ENCODE measurements at regions not wholly inside any gene's neighbourhood (a gene's known extent, or its start where the extent isn't known, plus 50 kb on each side); places are given as distances from the start of the nearest gene placed in this dataset.
"Not testable (repeated sequence)": the region's sequence is repeated elsewhere in the genome, so short reads cannot be mapped to it uniquely, and the experiment has no call there.

DNA sequence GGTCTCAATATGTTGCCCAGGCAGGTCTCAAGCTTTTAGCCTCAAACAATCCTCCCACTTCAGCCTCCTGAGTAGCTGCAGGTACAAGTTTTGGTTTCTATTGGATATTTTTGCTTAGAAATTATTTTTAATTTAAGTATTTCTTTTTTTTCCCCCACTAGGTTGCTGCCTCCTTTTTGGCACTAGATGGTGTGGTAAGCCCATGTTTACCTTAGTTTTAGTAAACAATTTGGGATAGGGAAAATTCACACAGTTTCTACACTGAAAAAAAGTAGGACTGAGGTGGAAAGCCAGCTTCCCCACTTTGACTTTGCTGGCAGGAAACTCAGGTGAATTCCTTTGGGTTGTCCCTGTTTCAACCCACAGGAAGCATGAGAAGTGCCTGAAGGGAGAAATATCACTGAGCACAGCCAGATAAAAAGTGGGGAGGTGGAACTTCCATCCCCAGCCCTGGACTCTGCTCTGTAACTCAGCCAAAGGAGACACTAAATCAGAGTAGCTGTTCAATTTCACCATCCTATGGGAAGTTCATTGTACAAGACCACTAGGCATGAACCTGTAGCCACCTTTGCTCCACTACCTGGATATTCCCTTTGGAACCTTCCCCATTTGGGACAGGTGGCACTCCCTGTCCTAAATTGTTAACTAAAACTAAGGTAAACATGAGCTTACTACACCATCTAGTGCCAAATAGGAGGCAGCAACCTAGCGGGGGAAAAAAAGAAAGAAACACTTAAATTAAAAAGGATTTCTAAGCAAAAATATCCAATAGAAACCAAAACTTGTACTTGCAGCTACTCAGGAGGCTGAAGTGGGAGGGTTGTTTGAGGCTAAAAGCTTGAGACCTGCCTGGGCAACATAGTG lies 154.4 kb upstream of the FAT3 start:
- H3K27ac ChIP-seq (ENCODE audit: low read length) = no peak overlapping the region
- no peaks in the 10 kb centered on the region for H3K27me3 ChIP-seq (ENCODE audit: insufficient read depth, low read length)
- H3K9ac ChIP-seq (ENCODE audit: low read depth, low read length) = no peak overlapping the region
- H3K9me3 ChIP-seq (ENCODE audit: insufficient read depth, low read depth, low read length) = peaks cover 24% of the 10 kb centered on the region
- H3K36me3 ChIP-seq (ENCODE audit: insufficient read depth, low read depth, low read length) = no peaks in the 10 kb centered on the region
- H3K4me3 ChIP-seq (ENCODE audit: low read length) = no peak overlapping the region
- no peaks in the 10 kb centered on the region for H3K4me1 ChIP-seq (ENCODE audit: insufficient read depth, low read length)

DNA sequence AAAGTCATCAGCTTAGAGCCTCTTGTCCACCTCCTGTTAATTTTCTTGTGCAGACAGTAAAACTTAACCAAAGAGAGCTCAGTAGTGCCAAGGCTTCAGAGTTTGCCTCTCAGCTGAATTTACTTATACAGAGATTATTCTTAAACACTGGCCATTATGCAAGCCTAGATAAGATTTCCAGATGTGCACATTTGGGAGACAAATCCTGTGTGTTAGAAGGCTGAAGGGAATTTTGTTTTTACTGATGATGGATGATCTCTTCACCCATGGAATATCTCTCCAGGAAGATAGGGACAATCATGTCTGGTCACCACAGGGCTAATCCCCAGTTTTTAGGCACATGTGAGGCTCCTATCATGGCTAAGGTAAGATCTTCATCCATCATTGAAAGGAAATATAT lies 157.6 kb upstream of the FAT3 start:
- H3K36me3 ChIP-seq (ENCODE audit: insufficient read depth, low read depth, low read length) = no peaks in the 10 kb centered on the region
- no peaks in the 10 kb centered on the region for H3K4me1 ChIP-seq (ENCODE audit: insufficient read depth, low read length)
- H3K27ac ChIP-seq (ENCODE audit: low read length) = no peak overlapping the region
- peaks cover 12% of the 10 kb centered on the region; the same call in 1 of the 2 replicates for H3K9me3 ChIP-seq (ENCODE audit: insufficient read depth, low read depth, low read length)
- no peak overlapping the region for H3K4me3 ChIP-seq (ENCODE audit: low read length)
- no peaks in the 10 kb centered on the region for H3K27me3 ChIP-seq (ENCODE audit: insufficient read depth, low read length)
- H3K9ac ChIP-seq (ENCODE audit: low read depth, low read length) = no peak overlapping the region

DNA sequence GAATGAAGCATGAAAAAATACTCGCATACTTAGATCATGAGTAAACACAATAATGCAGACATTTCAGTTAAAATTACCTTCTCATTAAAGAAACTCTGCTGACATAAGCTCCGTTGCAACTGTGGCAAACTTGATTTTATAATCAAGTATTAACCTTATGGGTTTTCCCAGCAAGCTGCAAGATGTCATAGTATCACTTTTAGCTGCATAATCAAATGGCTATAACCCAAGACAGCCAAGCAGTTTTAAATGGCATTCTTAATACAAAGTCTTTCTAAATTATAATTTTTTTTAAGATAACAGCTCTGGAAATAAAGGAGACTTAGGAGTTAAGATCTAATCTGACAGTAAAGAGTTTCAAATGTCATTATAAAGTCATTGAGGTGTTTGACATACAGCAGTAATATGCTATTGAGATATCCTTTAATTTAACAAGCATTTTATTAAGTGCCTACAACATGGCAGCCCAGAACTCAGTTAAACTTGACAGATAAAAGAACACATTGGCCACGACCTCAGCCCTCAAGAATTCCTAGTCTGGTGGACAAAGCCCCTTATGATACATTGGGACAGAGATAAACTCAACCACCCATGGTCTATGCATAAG lies 163.1 kb upstream of the FAT3 start:
- Histone ChIP-seq H3K4me3 (ENCODE audit: low read length) (no peak overlapping the region), H3K9ac (ENCODE audit: low read depth, low read length) (no peak overlapping the region), H3K36me3 (ENCODE audit: insufficient read depth, low read depth, low read length) (no peaks in the 10 kb centered on the region), H3K27me3 (ENCODE audit: insufficient read depth, low read length) (no peaks in the 10 kb centered on the region), H3K4me1 (ENCODE audit: insufficient read depth, low read length) (no peaks in the 10 kb centered on the region), H3K9me3 (ENCODE audit: insufficient read depth, low read depth, low read length) (no peaks in the 10 kb centered on the region), H3K27ac (ENCODE audit: low read length) (no peak overlapping the region)

DNA sequence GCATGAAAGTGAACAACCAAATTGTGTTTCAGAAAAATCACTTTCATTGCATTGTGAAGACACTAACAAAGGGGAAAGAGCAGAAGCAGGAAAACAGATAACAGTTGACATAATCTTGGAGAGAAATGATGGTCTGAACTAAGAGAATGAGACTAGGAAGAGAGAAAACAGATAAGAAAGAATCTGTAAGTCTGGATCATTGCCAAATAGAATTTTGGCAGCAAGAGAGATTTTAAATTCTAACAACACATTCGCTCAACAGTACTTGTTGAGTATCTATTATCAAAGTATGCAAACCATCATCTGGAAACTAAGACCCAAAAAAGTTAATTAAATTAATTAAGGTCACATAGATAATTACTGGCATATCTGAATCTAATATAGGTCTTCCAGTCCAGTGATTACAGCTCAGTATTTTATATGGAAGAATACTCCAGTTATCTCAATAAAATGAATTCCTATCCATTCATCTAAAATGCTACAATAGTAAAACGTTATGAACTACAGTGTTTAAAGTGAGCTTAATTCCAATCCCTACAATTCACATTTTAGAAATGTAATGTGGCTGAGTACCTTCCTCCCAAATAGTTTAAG lies 166.7 kb upstream of the FAT3 start:
- no peaks in the 10 kb centered on the region for H3K4me1 ChIP-seq (ENCODE audit: insufficient read depth, low read length)
- no peak overlapping the region for H3K9ac ChIP-seq (ENCODE audit: low read depth, low read length)
- no peak overlapping the region for H3K27ac ChIP-seq (ENCODE audit: low read length)
- H3K27me3 ChIP-seq (ENCODE audit: insufficient read depth, low read length) = no peaks in the 10 kb centered on the region
- no peaks in the 10 kb centered on the region for H3K36me3 ChIP-seq (ENCODE audit: insufficient read depth, low read depth, low read length)
- no peaks in the 10 kb centered on the region for H3K9me3 ChIP-seq (ENCODE audit: insufficient read depth, low read depth, low read length)
- no peak overlapping the region for H3K4me3 ChIP-seq (ENCODE audit: low read length)

DNA sequence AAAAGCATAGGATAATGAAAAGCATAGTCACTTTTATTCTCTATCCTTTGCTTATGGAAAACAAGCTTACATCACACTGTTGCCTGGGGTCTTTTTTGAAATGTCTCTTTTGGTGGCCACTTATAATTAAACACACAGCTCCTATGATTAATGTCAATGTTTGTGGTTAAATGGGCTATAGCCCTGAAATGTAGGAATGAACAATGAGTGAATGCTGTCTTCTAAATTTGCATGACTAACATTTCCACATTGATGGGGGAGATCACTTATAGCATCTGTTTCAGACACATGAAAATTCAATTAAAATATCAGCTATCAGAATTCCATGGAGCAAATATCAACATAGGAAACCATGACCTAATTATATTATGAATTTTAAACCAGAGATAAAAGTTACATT lies 171.4 kb upstream of the FAT3 start:
- Histone ChIP-seq H3K9me3 (ENCODE audit: insufficient read depth, low read depth, low read length) (no peaks in the 10 kb centered on the region), H3K27ac (ENCODE audit: low read length) (no peak overlapping the region), H3K9ac (ENCODE audit: low read depth, low read length) (no peak overlapping the region), H3K4me3 (ENCODE audit: low read length) (no peak overlapping the region), H3K27me3 (ENCODE audit: insufficient read depth, low read length) (no peaks in the 10 kb centered on the region), H3K4me1 (ENCODE audit: insufficient read depth, low read length) (no peaks in the 10 kb centered on the region), H3K36me3 (ENCODE audit: insufficient read depth, low read depth, low read length) (no peaks in the 10 kb centered on the region)

DNA sequence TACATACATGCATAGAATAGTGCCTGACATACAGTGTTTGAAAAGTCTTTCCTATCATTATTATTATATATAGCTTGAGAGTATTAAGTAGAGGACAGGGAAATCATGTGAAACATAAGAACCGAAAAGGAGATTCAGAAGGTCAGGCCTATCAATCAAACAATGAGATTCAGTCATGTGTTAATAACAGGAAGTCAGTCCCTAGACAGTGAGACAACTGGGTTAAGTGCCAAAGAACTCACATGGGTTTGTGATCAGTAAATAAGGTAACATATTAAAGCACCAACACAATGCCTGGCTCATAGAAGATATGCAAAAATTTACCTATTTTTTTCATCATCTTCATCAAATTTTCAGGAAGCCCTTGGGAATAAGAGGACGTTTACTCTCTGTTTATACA lies 174.3 kb upstream of the FAT3 start:
- Histone ChIP-seq H3K36me3 (ENCODE audit: insufficient read depth, low read depth, low read length) (no peaks in the 10 kb centered on the region), H3K27ac (ENCODE audit: low read length) (no peak overlapping the region), H3K4me1 (ENCODE audit: insufficient read depth, low read length) (no peaks in the 10 kb centered on the region), H3K9me3 (ENCODE audit: insufficient read depth, low read depth, low read length) (no peaks in the 10 kb centered on the region), H3K27me3 (ENCODE audit: insufficient read depth, low read length) (no peaks in the 10 kb centered on the region), H3K9ac (ENCODE audit: low read depth, low read length) (no peak overlapping the region), H3K4me3 (ENCODE audit: low read length) (no peak overlapping the region)

DNA sequence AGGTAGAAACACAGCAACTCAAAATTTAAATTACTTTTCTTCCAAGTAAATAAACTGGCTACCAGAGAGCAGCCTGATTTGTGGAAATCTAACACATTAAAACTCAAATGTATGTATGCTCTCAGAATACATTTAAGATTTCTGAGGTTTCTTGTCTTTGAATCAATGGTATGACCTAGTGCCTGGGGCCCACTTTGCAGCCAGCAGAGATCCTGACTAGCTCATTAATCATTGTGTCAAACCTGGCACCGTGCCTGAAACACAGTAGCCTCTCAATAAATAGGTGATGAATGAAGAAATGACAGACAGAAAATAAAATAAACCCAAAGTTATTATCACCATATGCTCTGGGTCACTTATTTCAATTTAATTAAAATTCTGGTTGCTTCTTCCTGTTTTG lies 176.2 kb upstream of the FAT3 start:
- Histone ChIP-seq H3K27ac (ENCODE audit: low read length) (no peak overlapping the region), H3K9me3 (ENCODE audit: insufficient read depth, low read depth, low read length) (no peaks in the 10 kb centered on the region), H3K4me3 (ENCODE audit: low read length) (no peak overlapping the region), H3K36me3 (ENCODE audit: insufficient read depth, low read depth, low read length) (no peaks in the 10 kb centered on the region), H3K4me1 (ENCODE audit: insufficient read depth, low read length) (no peaks in the 10 kb centered on the region), H3K27me3 (ENCODE audit: insufficient read depth, low read length) (no peaks in the 10 kb centered on the region), H3K9ac (ENCODE audit: low read depth, low read length) (no peak overlapping the region)

DNA sequence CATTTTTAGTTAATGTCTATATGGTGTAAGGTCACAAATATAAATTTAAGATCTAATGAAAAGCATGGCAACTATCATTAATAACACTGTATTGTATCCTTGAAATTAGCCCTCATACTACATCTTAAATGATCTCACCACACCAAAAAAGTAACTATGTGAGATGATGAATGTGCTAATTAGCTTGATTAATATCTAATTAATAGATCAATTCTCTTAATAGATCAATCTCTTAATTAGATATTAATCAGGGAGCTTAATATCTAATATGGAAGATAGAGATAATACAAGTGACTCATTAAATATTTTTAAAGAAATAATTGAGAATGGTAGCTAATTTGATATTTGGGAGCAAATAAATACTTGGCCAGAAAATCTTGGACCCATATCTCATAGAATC lies 178.5 kb upstream of the FAT3 start:
- no peaks in the 10 kb centered on the region for H3K9me3 ChIP-seq (ENCODE audit: insufficient read depth, low read depth, low read length)
- H3K9ac ChIP-seq (ENCODE audit: low read depth, low read length) = no peak overlapping the region
- no peak overlapping the region for H3K4me3 ChIP-seq (ENCODE audit: low read length)
- H3K27ac ChIP-seq (ENCODE audit: low read length) = no peak overlapping the region
- no peaks in the 10 kb centered on the region for H3K36me3 ChIP-seq (ENCODE audit: insufficient read depth, low read depth, low read length)
- H3K4me1 ChIP-seq (ENCODE audit: insufficient read depth, low read length) = no peaks in the 10 kb centered on the region
- H3K27me3 ChIP-seq (ENCODE audit: insufficient read depth, low read length) = no peaks in the 10 kb centered on the region

DNA sequence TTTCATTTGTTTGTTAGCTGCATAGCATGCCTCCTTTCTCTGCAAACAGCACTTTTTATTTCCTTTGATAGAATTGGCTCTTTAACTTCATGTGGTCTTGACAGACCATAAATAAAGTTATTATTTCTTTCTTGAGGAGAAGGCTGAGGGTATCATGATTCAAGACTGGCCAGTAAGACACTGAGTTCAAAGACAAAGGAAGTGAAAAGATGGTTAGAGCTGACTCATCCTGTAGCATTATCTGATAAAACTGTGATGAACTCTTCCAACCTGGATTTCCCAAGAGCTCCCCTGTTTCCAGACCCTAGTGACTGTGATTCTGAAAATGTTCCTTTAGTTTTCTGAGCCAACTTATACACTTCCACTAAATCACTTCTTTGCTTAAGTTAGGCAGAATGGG lies 179.3 kb upstream of the FAT3 start:
- Histone ChIP-seq H3K4me1 (ENCODE audit: insufficient read depth, low read length) (no peaks in the 10 kb centered on the region), H3K9ac (ENCODE audit: low read depth, low read length) (no peak overlapping the region), H3K36me3 (ENCODE audit: insufficient read depth, low read depth, low read length) (no peaks in the 10 kb centered on the region), H3K27me3 (ENCODE audit: insufficient read depth, low read length) (no peaks in the 10 kb centered on the region), H3K9me3 (ENCODE audit: insufficient read depth, low read depth, low read length) (no peaks in the 10 kb centered on the region), H3K4me3 (ENCODE audit: low read length) (no peak overlapping the region), H3K27ac (ENCODE audit: low read length) (no peak overlapping the region)

DNA sequence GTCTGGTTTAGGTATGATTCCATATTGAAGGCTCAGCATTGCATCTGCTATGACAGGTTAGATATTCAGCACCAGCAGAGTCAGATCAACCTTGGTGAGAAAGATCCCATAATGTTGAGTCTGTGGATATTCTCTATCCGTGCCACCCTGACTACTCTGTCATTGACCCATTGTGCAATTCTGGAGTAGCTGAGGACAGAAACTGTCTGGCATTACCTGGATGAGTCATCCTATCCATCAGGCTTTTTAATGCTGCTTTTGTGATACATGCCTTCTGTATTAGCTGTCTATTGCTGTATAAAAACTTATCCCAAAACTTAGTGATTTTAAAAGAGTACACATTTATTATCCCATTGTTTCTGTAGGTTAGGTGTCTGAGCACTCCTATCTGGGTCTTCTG lies 189.1 kb upstream of the FAT3 start:
- Histone ChIP-seq H3K36me3 (ENCODE audit: insufficient read depth, low read depth, low read length) (no peaks in the 10 kb centered on the region), H3K9ac (ENCODE audit: low read depth, low read length) (no peak overlapping the region), H3K9me3 (ENCODE audit: insufficient read depth, low read depth, low read length) (no peaks in the 10 kb centered on the region), H3K4me3 (ENCODE audit: low read length) (no peak overlapping the region), H3K27me3 (ENCODE audit: insufficient read depth, low read length) (no peaks in the 10 kb centered on the region), H3K4me1 (ENCODE audit: insufficient read depth, low read length) (no peaks in the 10 kb centered on the region), H3K27ac (ENCODE audit: low read length) (no peak overlapping the region)

DNA sequence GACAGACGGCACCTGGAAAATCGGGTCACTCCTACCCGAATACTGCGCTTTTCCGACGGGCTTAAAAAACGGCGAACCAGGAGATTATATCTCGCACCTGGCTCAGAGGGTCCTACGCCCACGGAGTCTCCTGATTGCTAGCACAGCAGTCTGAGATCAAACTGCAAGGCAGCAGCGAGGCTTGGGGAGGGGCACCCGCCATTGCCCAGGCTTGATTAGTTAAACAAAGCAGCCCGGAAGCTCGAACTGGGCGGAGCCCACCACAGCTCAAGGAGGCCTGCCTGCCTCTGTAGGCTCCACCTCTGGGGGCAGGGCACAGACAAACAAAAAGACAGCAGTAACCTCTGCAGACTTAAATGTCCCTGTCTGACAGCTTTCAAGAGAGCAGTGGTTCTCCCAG lies 197.5 kb upstream of the FAT3 start:
- not testable (repeated sequence) for H3K9me3 ChIP-seq (ENCODE audit: insufficient read depth, low read depth, low read length); H3K4me3 ChIP-seq (ENCODE audit: low read length); H3K36me3 ChIP-seq (ENCODE audit: insufficient read depth, low read depth, low read length); H3K27ac ChIP-seq (ENCODE audit: low read length); H3K4me1 ChIP-seq (ENCODE audit: insufficient read depth, low read length); H3K9ac ChIP-seq (ENCODE audit: low read depth, low read length); H3K27me3 ChIP-seq (ENCODE audit: insufficient read depth, low read length)

DNA sequence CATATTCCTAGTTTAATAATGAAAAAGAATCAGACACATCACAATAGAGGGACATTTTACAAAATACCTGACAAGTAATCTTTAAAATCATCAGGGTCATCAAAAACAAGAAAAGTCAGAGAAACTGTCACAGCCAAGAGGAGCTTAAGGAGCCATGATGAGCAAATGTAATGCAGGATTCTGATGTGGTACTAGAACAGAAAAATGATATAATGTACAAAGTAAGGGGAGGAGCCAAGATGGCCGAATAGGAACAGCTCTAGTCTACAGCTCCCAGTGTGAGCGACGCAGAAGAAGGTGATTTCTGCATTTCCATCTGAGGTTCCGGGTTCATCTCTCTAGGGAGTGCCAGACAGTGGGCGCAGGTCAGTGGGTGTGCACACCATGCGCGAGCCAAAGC lies 198.0 kb upstream of the FAT3 start:
- Histone ChIP-seq H3K9me3 (ENCODE audit: insufficient read depth, low read depth, low read length) (no peaks in the 10 kb centered on the region), H3K36me3 (ENCODE audit: insufficient read depth, low read depth, low read length) (no peaks in the 10 kb centered on the region), H3K27ac (ENCODE audit: low read length) (no peak overlapping the region), H3K4me1 (ENCODE audit: insufficient read depth, low read length) (no peaks in the 10 kb centered on the region), H3K9ac (ENCODE audit: low read depth, low read length) (no peak overlapping the region), H3K27me3 (ENCODE audit: insufficient read depth, low read length) (no peaks in the 10 kb centered on the region), H3K4me3 (ENCODE audit: low read length) (no peak overlapping the region; the same call in 1 of the 2 replicates)

Data from iPS-20b (cell line).